HG02852 (cell line): ENCODE measurements at regions not wholly inside any gene's neighbourhood (a gene's known extent, or its start where the extent isn't known, plus 50 kb on each side); places are given as distances from the start of the nearest gene placed in this dataset.
A peak's percentile ranks its signal among the peaks of the same experiment; 100 is the strongest.

Experiments
- ATAC-seq: cut with Tn5 transposase; IDR thresholded peaks from one replicate; pipeline ENCODE4 v1.9.1; 2021; ENCODE audit warnings: mild to moderate bottlenecking, moderate library complexity; ENCODE audit not compliant: unreplicated experiment

DNA sequence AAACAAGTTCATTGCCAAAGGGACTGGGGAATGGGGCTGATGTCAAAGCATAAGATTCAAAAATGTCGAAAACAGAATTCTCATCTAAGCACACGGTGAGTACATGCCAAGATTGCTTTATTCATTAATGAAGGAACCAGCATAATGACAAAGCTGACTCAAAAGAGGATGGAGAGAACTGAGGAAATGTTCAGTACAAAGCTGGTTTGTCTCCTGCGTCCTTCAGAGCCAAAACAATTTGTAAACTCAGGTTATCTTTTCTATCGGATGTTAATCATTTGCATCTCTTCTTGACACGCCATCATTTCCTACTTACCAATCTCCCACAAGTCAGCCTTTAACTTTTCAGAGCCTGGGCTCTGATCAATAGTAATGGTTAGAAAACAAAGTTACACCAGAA is 195.6 kb upstream of the PMEPA1 start:
- ATAC-seq, result no peak

- no peak for ATAC-seq
These were observed 194.7 kb upstream of the PMEPA1 start for GRCh38 chr20:57904314-57905105.

DNA sequence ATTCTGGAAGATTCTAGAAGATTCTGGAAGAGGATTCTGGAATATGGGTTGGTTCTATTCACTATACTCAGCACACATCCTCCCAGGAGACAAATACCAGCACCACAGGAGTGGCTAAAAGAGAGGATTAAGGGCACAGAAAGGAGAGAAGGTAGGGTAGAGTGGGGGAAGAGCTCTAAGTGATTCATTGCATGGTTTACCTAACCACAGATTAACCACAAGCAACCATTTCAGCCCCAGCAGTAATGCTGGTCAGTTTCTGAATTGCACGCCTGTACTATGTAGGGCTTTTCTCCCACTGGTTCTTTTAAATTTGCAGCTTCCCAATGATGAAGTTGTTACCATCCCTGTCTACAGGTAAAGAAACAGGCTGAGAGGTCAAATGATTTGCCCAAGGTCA is 192.7 kb upstream of the PMEPA1 start:
- ATAC-seq, result peak; percentile 90

- no peak for ATAC-seq
These were observed 191.7 kb upstream of the PMEPA1 start for GRCh38 chr20:57901526-57901925.

GRCh38 chr20:57900226-57900905 is 190.6 kb upstream of the PMEPA1 start:
- ATAC-seq, result no peak

DNA sequence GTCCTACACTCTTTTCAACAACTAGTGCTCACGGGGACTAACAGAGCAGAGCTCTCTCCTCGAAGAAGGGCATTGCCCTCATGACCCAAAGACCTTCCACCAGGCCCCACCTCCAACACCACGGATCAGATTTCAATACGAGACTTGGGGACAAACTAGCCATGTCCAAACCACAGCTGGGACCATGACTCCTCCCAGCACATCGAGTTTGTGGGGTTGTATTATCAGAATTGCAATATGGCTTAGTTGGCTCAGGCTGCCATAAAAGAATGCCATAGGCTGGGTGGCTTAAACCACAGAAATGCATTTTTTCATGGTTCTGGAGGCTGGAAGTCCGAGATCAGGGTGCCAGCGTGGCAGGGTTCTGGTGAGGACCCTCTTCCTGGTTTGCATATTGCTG is 189.7 kb upstream of the PMEPA1 start:
- no peak for ATAC-seq

DNA sequence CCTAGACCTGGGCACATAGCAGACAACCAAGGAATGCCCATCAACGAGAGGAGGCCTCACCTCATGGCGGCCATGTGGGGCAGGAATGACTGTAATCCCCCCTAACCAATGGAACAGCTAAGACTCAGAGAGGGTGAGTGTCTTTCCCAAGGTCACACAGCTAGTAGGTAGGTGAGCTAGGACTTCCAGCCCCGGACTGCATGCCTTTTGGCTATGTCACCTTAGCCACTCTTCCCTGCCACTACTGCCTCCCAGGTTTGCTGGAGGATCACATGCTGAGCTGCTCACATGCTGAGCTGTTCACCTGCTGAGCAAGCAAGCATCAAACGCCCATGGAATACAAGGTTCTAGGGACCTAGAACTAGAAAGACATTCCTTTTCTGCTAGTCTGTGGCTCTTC is 188.5 kb upstream of the PMEPA1 start:
- no peak for ATAC-seq

DNA sequence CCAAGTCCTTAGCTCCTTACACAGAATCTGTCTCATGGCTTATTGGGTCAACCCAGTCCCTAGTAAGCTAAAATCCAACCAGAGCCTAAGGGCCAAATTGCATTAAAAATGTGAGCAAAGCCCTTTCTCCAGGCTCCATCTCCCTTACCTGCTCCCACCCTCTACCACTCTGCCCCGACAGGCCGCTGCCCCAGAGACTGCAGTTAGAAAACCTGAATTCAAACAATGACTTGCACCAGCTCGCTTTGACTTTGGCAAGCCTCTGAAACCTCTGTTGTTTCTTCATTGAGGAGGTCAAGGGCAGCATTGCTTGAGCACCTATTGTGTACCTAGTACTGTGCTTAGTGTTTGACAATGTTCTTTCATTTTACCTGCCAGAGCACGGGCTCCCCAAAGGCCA is 188.1 kb upstream of the PMEPA1 start:
- ATAC-seq, result no peak

GRCh38 chr20:57897156-57897874 is 187.5 kb upstream of the PMEPA1 start:
- no peak for ATAC-seq

GRCh38 chr20:57896563-57896962 is 186.7 kb upstream of the PMEPA1 start:
- no peak for ATAC-seq

- no peak for ATAC-seq
These were observed 186.2 kb upstream of the PMEPA1 start for GRCh38 chr20:57896017-57896416.

GRCh38 chr20:57895161-57895855 is 185.5 kb upstream of the PMEPA1 start:
- no peak for ATAC-seq

DNA sequence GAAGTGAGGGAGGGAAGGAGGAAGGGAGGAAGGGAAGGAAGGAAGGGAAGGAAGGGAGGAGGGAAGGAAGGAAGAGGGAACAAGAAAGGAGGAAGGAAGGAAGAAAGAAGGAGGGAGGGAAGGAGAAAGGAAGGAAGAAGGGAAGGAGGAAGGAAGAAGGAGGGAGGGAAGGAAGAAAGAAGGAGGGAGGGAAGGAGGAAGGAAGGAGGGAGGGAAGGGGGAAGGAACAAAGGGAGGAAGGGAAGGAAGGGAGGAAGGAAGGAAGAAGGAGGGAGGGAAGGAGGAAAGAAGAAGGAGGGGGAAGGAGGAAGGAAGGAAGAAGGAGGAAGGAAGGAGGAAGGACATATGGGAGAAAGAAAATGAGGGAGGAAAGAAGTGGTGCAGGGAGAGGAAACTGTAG is 184.7 kb upstream of the PMEPA1 start:
- no peak for ATAC-seq

DNA sequence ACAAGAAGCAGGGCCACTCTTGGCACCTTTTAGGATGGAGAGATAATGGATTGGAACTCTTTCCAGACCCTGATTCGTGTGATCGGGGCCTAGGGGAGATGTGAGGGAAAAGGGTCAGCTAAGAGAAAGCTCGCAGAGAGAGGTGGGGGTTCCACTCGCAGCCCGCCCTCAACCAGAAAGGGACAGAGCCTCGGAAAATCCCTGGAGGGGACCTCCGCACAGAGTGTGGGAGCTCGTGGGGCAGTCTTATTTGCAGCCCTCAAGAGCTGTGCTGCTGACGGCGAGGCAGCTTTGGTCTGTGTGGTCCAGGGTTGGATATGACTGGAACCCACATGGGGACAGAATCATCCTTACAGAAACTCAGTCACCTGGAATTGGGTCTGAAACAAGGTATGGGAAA is 184.3 kb upstream of the PMEPA1 start:
- no peak for ATAC-seq

DNA sequence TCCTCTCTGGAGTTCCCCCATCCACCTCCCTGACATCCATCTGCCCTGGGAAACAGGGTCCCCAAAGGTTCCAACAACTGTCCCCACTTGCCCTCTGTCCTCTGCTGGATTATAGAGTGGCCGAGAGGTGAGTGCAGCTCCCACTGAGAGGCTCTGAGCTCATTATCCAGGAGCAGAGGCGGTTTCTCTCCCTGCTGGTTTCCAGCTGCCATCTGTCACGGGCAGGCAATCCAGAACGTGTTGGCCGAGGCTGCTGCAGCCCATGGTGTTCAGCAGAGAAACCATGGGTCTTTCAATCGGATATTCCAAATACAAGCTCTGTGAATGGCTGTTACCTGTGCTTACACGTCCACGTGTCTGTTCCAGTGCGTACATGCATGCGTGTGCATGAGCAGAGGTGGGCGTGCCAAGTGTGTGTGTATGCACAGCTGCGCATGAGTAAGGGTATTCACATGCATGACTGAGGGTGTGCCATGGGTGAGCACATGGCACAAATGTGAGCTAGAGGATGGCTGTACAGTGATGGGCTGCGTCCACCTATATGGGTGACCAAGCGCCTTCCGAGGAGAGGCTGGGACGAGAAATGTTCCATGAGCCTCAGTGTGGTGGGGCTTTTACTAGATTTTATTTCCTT is 183.7 kb upstream of the PMEPA1 start:
- no peak for ATAC-seq

- ATAC-seq, result no peak
These were observed 182.7 kb upstream of the PMEPA1 start for GRCh38 chr20:57892471-57892870.

GRCh38 chr20:57891014-57891413 is 181.2 kb upstream of the PMEPA1 start:
- ATAC-seq, result no peak

GRCh38 chr20:57890202-57890800 is 180.5 kb upstream of the PMEPA1 start:
- ATAC-seq, result no peak

GRCh38 chr20:57888591-57888990 is 178.8 kb upstream of the PMEPA1 start:
- no peak for ATAC-seq

GRCh38 chr20:57884956-57885355 is 175.1 kb upstream of the PMEPA1 start:
- no peak for ATAC-seq
